MCF 10A (cell line): ENCODE measurements at regions not wholly inside any gene's neighbourhood (a gene's known extent, or its start where the extent isn't known, plus 50 kb on each side); places are given as distances from the start of the nearest gene placed in this dataset.

ENCODE experiments used
- BruUV-seq: library from RNA; stranded (reverse); fragments of 400-500 nt; replicated peaks from 2 replicates; lab custom pipeline; 2021; lab: Mats Ljungman, UMichigan
- CTCF ChIA-PET: fragments of 300-600 bp; sonication (Branson Sonifier 250); formaldehyde crosslinking; extraction: SDS; loops from one replicate; lab custom pipeline; 2021; ENCODE audit warnings: antibody characterized with exemption, inconsistent platforms; lab: Yijun Ruan, JAX
- POLR2A ChIA-PET: fragments of 300-600, 350-650 bp; sonication (Branson Sonifier 250); formaldehyde crosslinking; extraction: SDS; loops from one replicate; lab custom pipeline; 2020; ENCODE audit warnings: antibody characterized with exemption, inconsistent platforms; lab: Yijun Ruan, JAX
- DNase-seq: peaks from one replicate; pipeline ENCODE4 v3.0.0-alpha.2; 2018; ENCODE audit not compliant: unreplicated experiment
- H3K27ac Mint-ChIP-seq: one replicate; pipeline ENCODE4 v1.8.0; 2022; ENCODE audit warnings: mild to moderate bottlenecking, low read depth, mixed read lengths; ENCODE audit not compliant: unreplicated experiment
- H3K27me3 Mint-ChIP-seq: one replicate; pipeline ENCODE4 v1.8.0; 2022; ENCODE audit warnings: mixed read lengths; ENCODE audit not compliant: insufficient read depth, unreplicated experiment
- H3K36me3 Mint-ChIP-seq: one replicate; pipeline ENCODE4 v1.8.0; 2022; ENCODE audit warnings: mild to moderate bottlenecking, moderate library complexity, mixed read lengths; ENCODE audit not compliant: insufficient read depth, unreplicated experiment
- H3K4me1 Mint-ChIP-seq: one replicate; pipeline ENCODE4 v1.8.0; 2022; ENCODE audit warnings: mixed read lengths; ENCODE audit not compliant: insufficient read depth, unreplicated experiment
- H3K4me3 Mint-ChIP-seq: one replicate; pipeline ENCODE4 v1.8.0; 2022; ENCODE audit warnings: mild to moderate bottlenecking, moderate library complexity, mixed read lengths; ENCODE audit not compliant: unreplicated experiment
- H3K9me3 Mint-ChIP-seq: one replicate; pipeline ENCODE4 v1.8.0; 2022; ENCODE audit warnings: mixed read lengths; ENCODE audit not compliant: unreplicated experiment
- intact Hi-C: fragments of 100-400 bp; cut with micrococcal nuclease; formaldehyde crosslinking; loops from 2 replicates; pipeline ENCODE4 v1.14.1; 2022
- TF ChIP-seq, protein P1 (sequence below): fragments of 200-600 bp; IDR thresholded peaks from one replicate; pipeline ENCODE4 v1.8.0; 2022; ENCODE audit warnings: antibody characterized with exemption, mild to moderate bottlenecking; ENCODE audit not compliant: unreplicated experiment

DNA sequence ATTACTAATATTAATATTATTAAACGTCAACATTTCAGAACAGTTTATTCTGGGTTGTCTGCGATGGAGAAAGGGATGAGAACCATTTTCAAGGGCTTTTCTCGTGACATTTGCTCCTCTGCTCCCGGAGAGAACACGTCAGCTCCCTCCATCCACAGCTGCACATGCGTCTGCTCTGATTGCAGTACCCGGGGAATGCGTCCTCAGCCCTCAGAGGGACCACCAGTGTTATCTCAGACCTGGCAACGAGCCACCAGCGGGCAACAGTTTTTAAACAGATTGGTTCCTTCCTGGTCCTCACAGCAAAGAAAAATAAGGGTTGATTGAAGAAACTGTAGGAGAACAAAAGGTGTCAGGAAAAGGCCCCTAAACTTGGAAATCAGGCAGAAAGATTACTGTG is 202.2 kb upstream of the ADAMTS9 start:
- no peaks in the 10 kb centered on the region for H3K27me3 Mint-ChIP-seq
- TF ChIP-seq, protein P1, sequence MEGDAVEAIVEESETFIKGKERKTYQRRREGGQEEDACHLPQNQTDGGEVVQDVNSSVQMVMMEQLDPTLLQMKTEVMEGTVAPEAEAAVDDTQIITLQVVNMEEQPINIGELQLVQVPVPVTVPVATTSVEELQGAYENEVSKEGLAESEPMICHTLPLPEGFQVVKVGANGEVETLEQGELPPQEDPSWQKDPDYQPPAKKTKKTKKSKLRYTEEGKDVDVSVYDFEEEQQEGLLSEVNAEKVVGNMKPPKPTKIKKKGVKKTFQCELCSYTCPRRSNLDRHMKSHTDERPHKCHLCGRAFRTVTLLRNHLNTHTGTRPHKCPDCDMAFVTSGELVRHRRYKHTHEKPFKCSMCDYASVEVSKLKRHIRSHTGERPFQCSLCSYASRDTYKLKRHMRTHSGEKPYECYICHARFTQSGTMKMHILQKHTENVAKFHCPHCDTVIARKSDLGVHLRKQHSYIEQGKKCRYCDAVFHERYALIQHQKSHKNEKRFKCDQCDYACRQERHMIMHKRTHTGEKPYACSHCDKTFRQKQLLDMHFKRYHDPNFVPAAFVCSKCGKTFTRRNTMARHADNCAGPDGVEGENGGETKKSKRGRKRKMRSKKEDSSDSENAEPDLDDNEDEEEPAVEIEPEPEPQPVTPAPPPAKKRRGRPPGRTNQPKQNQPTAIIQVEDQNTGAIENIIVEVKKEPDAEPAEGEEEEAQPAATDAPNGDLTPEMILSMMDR: no peak
- no peaks in the 10 kb centered on the region for H3K4me1 Mint-ChIP-seq
- CTCF ChIA-PET: interaction anchor here (0.7 kb wide), 1 partner anchor 64 kb away, joined by 3 read pairs; no protein-coding TSS in a partner anchor
- intact Hi-C loops: no loop called here
- no peaks in the 10 kb centered on the region for H3K36me3 Mint-ChIP-seq
- BruUV-seq: no TSS peak
- POLR2A ChIA-PET: interaction anchor here (0.5 kb wide), 1 partner anchor 31 kb away, joined by 3 read pairs; no protein-coding TSS in a partner anchor
- no peaks in the 10 kb centered on the region for H3K9me3 Mint-ChIP-seq
- no peak overlapping the region for H3K4me3 Mint-ChIP-seq
- no peak overlapping the region for H3K27ac Mint-ChIP-seq
- no peak for DNase-seq

DNA sequence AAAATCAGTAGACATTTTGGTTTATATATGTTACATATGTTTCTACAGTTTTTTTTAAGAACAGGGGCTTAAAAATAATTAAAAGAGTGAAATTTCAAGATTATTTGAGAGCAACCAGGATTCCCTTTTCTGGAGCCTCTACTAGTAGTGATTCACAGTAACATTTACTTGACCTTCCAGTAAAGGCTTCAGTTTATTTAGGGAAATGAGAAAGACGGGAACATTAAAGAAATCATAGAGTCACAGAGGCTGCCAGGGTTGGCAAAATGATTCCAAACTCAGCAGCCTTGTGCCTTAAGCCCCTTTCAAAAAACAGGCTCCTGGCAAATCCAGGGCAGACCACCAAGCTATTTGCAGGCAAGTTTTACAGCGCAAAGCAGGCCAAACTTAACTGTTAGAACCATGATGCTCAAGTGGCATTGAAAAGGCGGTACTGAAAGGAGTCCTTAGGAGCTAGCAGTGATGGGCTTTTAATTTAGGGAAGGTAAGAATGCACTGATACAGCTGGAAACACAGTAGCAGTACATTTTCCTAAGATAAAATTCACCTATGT is 201.1 kb upstream of the ADAMTS9 start:
- H3K36me3 Mint-ChIP-seq: no peaks in the 10 kb centered on the region
- intact Hi-C loops: no loop called here
- H3K27ac Mint-ChIP-seq: no peak overlapping the region
- no peaks in the 10 kb centered on the region for H3K4me1 Mint-ChIP-seq
- no TSS peak for BruUV-seq
- DNase-seq: no peak
- CTCF ChIA-PET: interaction anchor here (1.1 kb wide), 1 partner anchor 57 kb away, joined by 3 read pairs; no protein-coding TSS in a partner anchor
- POLR2A ChIA-PET: no interaction called here
- TF ChIP-seq, protein P1: no peak
- H3K27me3 Mint-ChIP-seq: no peaks in the 10 kb centered on the region
- no peak overlapping the region for H3K4me3 Mint-ChIP-seq
- no peaks in the 10 kb centered on the region for H3K9me3 Mint-ChIP-seq

DNA sequence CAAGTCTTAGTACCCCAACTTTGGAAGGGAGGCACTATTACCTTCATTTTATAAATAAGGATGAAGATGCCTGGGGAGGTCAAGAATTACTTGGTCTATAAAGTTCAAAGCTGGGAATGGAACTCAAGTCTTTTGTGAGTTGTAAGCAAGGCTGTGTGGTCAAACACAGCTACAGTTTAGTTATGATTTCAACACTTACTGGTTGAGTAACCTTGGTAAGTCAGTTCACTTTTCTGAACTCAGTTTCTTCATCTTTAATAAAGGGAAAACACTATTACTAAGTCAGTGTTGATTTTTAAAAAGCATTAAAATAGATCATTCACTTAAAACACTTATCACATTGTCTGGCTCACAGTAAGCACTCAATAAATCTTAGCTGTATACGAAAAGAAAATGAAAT is 200.4 kb upstream of the ADAMTS9 start:
- H3K27ac Mint-ChIP-seq: no peak overlapping the region
- no peaks in the 10 kb centered on the region for H3K4me1 Mint-ChIP-seq
- no peaks in the 10 kb centered on the region for H3K36me3 Mint-ChIP-seq
- intact Hi-C loops: no loop called here
- no peak overlapping the region for H3K4me3 Mint-ChIP-seq
- no peaks in the 10 kb centered on the region for H3K9me3 Mint-ChIP-seq
- no peak for DNase-seq
- H3K27me3 Mint-ChIP-seq: no peaks in the 10 kb centered on the region
- TF ChIP-seq, protein P1: no peak
- ChIA-PET POLR2A (no interaction called here), CTCF (no interaction called here)
- BruUV-seq: no TSS peak

DNA sequence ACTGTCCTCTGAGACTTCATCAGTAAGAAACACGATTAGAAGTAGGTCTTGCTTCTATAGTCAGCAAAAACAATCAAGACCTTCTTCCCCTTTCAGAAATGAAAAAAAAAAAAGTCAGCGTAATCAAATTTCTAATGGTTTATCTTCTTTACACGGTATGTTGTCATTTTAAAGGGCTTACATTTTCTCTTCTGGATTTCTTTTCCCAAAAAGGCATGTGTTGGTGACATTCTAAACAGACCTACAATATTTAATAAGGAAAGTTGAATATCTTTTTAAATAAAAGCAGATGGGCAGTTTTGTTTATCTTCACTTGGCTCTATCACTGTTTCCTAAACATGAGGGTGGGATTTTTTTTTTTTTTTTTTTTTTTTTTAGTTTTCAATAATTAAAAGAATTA is 197.3 kb upstream of the ADAMTS9 start:
- H3K4me3 Mint-ChIP-seq: no peak overlapping the region
- no peaks in the 10 kb centered on the region for H3K27me3 Mint-ChIP-seq
- H3K27ac Mint-ChIP-seq: no peak overlapping the region
- H3K36me3 Mint-ChIP-seq: no peaks in the 10 kb centered on the region
- H3K9me3 Mint-ChIP-seq: no peaks in the 10 kb centered on the region
- ChIA-PET CTCF (no interaction called here), POLR2A (no interaction called here)
- no TSS peak for BruUV-seq
- TF ChIP-seq, protein P1: no peak
- H3K4me1 Mint-ChIP-seq: no peaks in the 10 kb centered on the region
- intact Hi-C loops: no loop called here
- DNase-seq: no peak
